NCI-H524 (cell line): ENCODE measurements at regions not wholly inside any gene's neighbourhood (a gene's known extent, or its start where the extent isn't known, plus 50 kb on each side); places are given as distances from the start of the nearest gene placed in this dataset.

Experiments used
- DNase-seq, 2 experiments: peaks; one replicate each; lab custom pipeline; 2025; lab: John Stamatoyannopoulos, UW

DNA sequence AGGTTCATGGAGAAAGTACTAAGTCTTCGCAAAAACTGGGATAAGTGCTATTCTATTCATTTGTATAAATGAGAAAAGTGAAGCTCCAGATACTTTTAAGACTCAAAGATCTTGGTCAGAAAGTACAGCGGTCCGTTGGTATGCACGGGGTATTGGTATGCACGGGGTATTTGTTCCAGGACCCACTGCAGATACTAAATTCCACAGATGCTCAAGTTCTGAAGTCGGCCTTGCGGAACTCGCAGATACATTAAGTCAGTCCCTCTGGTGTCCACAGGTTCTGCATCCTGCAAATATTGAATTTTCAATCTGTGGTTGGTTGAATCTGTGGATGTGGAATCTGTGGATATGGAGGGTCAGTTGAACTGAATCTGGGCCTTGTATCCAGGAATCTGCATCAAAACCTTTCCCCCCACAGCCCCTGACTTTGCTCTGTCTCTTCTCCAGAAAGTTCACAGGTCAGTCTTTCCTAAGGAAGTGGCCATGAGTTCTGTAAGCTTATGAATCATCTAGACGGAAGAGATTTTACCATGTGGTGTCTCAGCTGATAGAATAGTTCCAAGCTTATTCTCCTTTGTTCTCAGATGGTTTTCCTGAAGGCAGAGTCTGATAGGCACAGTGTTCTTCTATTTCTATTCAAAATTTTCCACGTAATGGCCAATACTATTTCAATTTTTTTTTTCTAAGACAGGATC is 274.7 kb downstream of the NEDD1 start:
- DNase-seq = no peak

DNA sequence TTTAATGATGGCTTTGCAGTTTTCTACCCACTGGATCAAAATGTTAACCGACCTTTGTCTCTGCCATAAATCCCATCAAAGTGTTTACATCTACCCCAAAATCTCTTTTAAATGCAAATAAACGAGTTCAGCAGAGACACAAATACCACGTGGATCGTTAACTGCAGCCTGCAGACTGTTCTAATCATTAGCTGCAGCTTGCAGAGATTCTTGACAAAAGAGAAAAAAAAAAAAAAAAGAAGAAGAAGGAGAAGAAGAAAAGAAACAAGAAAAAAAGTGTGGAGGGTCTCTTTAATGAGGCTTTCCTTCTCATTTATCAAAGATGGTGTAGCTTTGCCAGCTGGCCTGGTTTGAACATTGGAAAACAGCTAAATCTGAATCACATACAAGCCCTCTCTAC is 275.7 kb downstream of the NEDD1 start:
- DNase-seq = no peak

DNA sequence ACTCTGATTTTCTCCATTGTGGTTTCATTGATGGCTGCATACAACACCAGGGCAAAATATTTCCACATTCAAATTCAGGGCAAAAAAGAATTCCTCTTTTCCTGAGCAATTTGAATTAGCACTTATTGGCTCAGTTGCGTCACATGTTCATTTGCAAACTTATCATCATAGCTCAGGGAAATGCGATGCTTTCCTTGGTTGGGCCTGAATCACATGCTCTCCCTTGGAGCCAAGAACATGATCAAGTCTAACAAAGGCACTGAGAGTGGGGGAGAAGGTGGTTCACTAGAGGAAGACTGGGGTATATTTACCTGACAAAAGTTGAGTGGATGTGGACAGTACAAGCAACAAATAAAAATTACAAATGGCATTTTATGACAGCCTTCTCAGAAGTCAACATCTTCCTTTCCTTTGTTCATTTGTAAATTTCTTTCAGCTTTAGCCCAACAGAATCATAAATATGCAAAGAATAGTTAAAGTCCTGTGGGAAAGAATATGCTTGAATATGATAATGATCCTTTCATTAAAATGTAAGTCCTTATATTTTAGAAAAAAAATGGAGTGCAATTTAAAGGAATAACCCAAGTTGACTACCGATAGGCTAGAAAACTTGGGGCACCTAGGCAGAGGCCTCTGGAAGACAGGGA is 277.2 kb downstream of the NEDD1 start:
- no peak for DNase-seq

DNA sequence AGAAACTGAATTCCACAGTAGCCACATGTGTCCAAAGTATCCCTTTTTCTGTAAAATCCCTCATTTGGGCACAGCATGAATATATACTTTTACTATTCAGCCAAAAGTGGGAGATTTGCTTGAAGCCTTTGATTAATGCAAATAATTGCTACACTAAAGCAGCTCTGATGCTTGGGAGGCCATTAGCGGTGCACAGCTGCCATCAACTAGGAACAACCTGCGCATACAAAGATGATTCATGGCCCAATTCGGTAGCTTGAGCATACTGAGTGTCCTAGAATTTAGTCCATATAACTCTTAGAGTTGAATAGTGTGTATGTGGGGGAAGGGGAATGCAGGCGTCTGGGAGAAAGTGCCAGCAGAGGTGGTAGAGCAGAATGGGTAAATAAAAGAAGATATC is 277.0 kb upstream of the RMST start:
- DNase-seq = no peak

DNA sequence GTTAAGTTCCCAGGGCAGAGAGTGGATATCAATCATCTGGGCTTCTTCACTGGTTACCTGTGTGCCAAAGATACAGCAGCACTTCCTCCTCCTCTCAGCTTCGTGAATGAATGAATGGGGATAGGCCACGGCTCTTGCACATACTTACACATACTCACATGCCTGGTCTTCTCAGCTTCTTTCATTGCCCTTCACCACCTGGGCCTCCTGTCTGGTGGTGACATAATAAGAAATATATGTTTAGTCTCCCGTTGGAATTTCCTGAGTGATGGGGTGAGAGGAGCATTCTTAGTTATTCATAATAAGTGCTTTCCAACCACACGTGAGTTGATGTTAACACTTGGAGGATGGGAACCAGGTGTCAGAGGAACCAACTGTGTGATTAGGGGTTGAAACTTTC is 268.1 kb upstream of the RMST start:
- no peak for DNase-seq

DNA sequence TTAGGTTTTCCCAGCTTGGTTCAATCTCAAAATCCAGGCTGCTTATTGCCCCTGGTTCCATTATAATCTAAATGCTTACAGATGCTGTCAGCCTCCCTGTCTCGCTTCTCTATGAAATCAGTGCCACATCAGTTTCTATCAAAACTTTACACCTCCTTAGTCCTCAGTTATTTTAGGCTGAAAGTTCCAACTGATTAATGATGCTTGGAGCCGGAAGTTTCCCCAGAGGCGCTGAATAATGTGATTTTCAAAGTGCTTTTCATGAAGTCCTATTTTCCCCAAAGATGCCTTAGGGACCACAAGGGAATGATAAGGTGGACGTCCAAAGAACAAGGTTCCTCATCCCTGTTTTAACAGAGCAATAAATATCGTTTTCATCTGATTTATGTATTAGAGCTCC is 262.4 kb upstream of the RMST start:
- no peak for DNase-seq

DNA sequence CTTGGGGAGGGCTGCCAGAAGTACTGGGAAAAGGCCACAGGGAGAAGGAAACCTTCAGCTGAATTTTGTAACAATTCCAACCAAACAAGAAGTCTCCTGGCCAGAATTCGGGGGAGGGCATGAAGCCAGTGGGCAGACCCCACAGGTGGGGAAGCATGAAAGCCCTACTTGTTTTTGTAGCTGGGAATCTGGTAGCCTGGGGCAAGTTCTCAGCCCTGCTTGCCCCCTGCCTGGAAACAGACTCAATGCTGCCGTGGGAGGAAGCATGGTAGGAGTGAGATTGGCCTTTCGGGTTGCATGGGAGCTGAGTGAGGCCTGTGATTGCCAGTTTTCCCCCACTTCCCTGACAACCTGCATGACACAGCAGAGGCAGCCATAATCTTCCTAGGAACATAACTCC is 259.2 kb upstream of the RMST start:
- DNase-seq = no peak

DNA sequence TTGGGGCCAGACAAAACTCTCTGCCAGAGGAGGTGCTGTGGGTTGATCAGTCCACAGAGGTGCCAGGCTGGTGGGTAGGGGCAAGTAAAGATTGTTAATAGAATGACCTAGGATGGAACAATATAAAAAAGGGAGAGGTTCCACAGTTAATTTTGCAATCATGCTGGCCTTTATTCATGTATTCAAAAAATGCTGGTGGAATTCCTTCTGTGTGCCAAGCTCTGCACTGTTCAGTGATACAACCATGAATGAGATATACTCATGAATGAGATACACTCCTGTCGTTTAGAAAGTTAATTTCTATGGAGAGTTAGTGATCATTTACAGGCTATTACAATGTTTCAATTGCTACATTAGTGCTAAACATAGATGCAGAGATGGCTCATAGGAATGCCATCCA is 252.6 kb upstream of the RMST start:
- no peak for DNase-seq

DNA sequence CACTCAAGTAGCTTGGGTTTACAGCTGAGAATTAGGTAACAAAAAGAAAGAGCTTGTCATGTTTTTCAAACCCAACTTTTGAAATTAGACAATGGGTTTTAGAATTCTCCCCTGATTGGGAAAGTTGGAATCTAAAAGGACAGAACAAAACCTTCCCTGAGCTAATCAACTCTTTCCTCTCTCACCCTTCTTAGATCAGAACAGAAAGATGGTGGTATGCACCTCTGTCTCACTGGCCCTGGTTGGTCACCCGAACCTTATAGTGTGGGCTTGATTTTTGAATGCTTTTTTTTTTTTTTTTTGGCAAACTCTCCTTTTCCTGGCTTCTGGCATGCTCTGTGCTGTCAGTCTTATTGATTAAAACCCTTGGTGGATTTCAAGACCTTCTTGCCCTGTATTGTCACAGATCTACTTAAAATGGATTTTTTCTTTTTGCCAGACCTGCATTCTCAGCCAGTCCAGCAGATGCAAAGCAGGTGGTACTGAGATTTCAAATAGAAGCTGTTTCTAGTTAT is 251.1 kb upstream of the RMST start:
- DNase-seq = no peak

DNA sequence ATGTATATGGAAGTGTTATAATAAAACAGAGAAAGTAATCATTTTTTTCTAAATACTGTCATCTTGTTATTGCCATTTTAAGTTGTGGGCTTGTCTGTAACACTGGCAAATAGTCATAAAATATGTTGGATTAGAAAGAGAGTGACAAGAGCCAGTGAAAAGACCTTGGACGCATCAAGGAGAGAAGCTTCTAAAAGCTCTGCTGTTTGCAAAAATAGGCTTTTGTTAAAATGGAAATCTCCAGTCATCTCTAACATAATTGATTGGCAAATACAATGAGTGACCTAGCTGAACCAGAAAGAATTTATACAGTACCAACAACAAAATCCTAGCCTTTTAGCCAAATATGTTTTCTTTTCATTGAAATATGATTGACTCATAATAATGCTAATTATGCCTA is 245.8 kb upstream of the RMST start:
- no peak for DNase-seq

DNA sequence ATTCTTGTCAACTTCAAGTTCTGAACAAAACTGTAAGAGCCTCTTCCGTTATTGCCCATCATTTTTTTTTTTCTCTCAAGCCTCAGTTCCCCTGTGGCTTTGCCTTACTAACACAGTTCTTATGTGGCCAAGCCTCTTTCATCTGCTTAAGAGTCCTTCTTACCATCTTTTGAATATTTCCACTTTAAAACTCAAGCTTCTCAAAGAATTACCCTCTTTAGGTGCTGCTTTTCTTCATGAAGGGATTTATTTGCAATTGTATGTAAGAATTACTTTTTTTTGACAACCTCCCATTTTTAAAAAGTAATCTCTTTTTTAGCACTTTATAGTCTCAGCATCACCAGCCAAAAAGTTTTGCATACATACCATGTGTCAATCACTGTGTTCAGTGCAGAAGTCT is 240.2 kb upstream of the RMST start:
- DNase-seq = no peak

DNA sequence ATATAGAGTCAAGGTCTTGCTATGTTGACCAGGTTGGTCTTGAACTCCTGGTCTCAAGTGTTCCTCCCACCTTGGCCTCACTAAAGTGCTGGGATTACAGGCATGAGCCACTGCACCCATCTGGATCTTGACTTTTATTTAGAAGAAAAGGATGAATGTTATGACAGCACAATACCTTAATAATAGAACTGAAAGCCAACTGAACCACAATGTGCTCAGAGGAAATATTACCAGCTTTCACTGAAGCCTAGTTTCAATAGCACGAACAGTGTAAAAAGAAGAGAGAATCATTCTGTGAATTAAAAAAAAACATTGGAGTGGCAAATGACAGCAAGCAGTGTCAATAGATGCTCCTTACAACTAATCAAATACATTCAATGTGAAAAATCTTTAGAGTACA is 239.2 kb upstream of the RMST start:
- DNase-seq = no peak

DNA sequence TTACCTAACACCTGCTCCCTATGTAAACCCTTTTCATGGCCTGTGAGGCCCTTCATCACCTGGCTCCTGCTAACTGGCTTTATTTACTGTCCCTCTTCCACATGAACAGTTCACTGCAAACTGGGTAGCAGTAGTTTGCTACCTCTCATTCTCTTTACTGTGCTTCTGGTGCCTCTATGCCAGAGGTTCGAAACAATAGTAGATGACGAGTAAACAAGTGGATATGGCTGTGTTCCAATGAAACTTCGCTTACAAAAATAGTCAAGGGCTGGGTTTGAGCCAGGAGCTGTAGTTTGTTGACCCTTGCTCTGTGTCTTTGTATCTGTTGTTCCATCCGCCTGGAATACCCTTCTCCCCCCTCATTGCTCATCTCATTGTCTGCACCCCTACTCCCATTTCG is 233.6 kb upstream of the RMST start:
- no peak for DNase-seq

DNA sequence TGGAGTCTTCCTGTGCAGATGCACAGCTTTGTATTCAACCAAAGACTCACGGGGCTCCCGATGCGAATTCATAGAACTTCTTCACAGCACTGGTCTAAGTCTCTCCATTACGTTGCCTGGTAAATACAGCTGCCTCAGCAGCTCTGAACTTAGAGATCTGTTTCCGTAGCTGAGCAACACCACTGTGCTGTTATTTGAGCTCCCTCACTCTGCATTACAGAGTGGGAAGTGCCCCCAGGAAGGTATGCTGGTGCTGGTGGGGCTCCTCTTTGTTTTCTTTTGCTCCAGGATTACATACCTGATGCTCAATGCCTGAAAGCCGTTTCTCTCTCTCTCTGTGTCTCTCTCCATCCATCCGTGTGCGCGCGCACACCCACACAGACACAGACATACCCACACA is 227.5 kb upstream of the RMST start:
- DNase-seq = no peak

DNA sequence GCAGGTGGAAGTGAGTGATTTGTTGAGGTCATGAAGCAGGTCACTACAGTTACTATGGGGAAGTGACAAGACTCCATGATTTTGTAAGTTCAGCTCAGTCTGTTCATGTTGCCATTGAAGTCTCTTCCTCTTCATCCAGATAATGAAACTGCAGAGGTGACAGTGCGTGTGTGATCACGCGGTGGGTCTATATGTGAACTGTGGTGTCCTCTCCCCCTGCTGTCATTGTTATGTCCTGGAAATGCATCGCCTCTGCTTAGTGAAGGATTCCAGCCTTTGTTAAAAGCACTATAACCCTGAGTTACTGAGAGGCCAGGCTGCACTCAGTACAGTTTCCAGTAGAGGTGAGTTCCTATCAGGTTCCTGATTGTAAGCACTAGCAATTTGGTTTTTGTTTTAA is 216.2 kb upstream of the RMST start:
- DNase-seq = no peak

DNA sequence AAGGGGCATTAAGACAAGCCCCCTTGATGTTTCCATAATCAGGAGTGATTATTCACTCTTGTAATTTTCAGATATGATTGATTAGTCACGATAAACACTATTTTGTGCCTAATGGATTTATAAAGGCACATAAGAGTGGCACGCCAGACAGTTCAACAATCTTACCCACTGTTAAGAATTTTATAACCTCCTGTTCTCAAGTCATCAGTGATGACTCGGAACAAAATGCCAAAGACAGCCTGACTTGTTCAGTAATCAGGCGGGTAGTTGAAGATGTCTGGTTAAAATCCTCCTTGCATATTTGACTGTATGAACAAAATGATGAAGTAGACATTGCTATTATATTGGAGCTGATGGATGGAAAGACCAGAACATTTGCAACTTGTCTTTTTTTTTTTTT is 212.1 kb upstream of the RMST start:
- no peak for DNase-seq

DNA sequence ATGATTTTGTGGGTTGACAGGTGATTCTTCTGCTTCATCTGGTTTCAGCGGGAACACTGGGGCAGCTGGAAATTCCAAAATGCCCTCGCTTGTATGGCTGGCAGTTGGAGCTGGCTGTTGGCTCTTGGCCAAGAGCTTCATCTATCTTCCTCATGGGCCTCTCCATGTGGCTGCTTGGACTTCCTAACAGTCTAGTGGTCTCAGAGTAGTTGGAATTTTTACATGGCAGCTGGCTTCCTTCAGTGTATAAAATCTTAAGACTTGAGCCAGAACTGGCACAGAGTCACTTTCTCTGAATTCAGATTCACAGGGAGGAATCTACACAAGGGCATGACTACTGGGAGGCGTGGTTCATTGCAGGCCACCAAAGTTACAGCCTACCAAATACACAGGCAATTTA is 204.9 kb upstream of the RMST start:
- DNase-seq = peak in 1 of 2 experiments; percentile 51

DNA sequence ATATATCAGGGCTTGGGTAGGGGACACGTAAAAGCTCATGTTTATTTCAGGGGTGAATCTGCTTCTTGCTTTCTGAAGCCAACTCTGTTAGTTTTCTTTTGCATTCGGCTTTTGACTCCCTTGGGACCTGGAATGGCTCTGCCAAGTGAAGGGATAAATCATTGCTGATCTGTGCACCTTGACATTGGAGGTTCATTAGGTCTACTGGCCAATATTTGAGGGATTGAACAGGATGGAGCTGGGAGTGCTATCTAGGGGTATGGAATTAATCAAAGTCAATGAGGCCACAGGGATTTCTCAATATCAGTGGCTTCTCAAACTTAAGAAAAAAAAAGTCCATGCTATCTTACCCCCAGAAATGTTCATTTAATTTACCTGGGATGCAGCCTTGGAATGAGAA is 203.5 kb upstream of the RMST start:
- DNase-seq = no peak

DNA sequence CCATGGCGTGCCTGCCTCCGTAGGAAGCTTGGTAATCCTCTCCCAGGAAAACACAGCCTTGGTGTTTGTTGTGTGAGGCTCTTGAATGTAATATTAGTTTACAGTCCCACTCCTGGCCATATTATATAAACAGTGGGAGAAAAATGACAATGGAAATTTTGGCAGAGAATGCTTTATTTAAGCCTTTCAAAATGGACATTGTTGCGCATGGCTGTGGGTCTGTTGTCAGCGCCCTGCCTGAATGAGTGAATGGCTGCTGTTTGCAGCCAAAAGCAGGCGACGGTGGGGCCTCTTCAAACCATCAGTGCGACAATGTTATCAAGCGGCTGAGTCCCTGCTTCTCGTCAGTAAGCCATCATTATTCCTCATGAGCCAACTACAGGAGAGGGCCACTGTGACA is 201.8 kb upstream of the RMST start:
- DNase-seq = no peak

DNA sequence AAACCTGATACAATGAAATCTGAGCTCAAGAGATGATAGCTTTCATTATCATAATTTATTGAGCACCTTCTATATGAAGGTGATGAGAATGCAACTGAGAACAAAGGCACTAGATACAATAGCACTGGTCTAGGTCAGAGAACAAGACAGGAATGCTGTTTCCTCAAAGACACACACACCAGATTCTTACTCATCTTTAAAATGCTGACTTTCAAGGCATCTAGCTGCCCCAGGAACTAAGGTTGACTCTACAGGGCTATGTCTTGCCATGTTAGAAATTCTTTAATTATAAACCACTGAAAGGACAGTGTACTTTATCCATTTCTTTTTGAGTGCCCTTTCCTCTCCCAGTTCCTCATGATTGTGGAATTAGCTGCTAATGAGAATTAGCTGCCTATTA is 195.4 kb upstream of the RMST start:
- DNase-seq = no peak

DNA sequence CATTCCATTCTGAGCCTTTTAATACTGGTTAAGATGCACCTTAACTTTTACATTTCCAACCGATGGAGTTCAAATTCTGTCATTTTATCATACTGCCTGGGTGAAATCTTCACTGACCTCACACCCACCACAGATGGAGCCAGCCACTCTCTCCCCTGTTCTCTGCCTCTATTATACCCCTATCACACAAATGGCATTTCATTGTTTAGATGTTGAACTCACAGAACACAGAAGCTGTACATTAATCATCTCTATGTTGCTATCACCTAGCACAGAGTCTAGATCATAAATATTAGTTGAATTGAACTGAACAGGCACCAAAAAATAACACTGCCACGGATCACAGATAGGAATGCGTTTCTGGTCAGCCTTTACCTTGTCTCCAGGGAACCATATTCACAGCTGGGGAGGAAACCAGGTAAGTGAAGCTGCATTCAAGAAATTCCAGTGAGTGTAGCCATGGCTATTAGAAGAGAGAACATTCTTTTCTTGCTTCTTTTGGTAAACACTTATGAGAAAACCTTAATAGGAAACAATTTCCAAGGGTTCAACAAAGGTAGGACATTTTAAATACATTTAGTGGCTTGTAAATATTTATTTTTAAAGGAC is 194.9 kb upstream of the RMST start:
- no peak for DNase-seq

DNA sequence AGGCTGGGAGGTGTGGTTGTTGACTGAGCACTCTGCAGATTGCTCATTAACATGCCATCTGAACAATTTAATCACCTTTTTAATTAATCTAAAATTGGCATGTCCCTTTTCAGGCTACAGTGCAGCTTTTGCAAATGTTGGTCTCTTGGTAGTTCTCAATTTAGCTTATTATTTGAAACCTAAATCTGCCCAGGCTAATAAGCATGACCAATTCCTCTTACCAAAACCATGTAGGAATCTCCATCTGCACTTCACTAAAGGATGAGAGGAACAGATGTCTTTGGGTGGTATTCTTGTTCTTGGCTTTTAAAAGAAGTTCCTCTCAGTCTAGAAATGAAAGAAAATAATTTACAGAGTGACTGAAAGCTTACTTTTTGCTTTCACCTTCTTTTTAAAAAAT is 190.1 kb upstream of the RMST start:
- no peak for DNase-seq

DNA sequence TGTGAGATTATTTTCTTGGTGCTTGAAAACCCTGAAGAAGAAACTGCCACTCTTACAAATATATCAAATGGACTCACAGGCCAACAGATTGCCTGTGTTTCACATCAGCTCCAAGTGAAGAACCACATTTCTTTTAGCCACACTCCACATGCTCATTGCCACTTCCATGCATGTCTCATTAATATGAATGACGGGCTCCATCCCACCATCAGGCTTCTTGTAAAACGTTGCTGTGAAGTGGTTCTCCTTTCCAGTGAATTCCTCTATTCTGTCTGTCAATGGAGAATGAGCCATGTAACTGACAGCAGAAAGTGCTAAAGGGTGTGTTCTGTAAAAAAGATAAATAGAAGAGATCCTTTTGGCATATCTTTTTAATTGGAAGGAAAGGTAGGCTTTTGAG is 188.2 kb upstream of the RMST start:
- no peak for DNase-seq

DNA sequence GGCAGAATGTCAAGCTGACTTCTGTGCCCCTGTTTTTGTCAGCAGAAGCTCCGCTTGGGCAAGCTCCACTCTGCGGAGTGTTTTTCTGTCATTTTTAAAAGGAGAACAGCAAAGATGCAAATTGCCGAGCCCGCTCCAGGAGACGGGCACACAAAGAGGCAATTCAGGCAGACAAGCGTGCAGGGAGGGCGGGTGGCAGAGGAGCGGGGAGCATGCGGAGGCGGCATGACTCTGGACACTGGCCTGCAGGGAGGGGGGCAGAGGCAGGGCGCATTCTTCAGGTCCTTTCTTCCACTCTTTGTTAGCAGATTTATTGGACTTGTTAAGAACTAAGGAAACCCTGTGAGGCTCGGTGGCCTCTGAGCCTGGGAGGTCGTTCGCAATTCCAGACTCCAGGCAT is 187.3 kb upstream of the RMST start:
- DNase-seq = no peak
